ENCODE measurements at regions not wholly inside any gene's neighbourhood (a gene's known extent, or its start where the extent isn't known, plus 50 kb on each side); places are given as distances from the start of the nearest gene placed in this dataset.
A peak's percentile ranks its signal among the peaks of the same experiment; 100 is the strongest.

GRCh38 chr3:31132132-31132769 lies 237.8 kb upstream of the GADL1 start:
- WGBS (ENCODE audit: insufficient coverage), result no CpG with 5 or more reads among the region's 2 CpGs
- peak; percentile 34 for DNase-seq
- H3K4me3 ChIP-seq (ENCODE audit: low read length), result no peak overlapping the region
- H3K4me1 ChIP-seq (ENCODE audit: control insufficient read depth, insufficient read depth, low read length), result no peaks in the 10 kb centered on the region
- H3K27me3 ChIP-seq (ENCODE audit: control insufficient read depth, insufficient read depth, low read length), result no peaks in the 10 kb centered on the region
- H3K36me3 ChIP-seq (ENCODE audit: control insufficient read depth, insufficient read depth, low read length), result no peaks in the 10 kb centered on the region
- no peak overlapping the region for H3K27ac ChIP-seq (ENCODE audit: low read length)
- H3K9me3 ChIP-seq (replicated peaks; ENCODE audit: control insufficient read depth, low read depth, low read length), result no peaks in the 10 kb centered on the region

- WGBS (ENCODE audit: insufficient coverage), result no CpG with 5 or more reads among the region's 1 CpG
- Histone ChIP-seq H3K4me3 (ENCODE audit: low read length) (no peak overlapping the region), H3K36me3 (ENCODE audit: control insufficient read depth, insufficient read depth, low read length) (no peaks in the 10 kb centered on the region), H3K9me3 (replicated peaks; ENCODE audit: control insufficient read depth, low read depth, low read length) (no peaks in the 10 kb centered on the region), H3K27me3 (ENCODE audit: control insufficient read depth, insufficient read depth, low read length) (no peaks in the 10 kb centered on the region), H3K27ac (ENCODE audit: low read length) (no peak overlapping the region), H3K4me1 (ENCODE audit: control insufficient read depth, insufficient read depth, low read length) (no peaks in the 10 kb centered on the region)
- DNase-seq, result no peak
Observed at GRCh38 chr3:31133541-31133940, 239.1 kb upstream of the GADL1 start.

- H3K27me3 ChIP-seq (ENCODE audit: control insufficient read depth, insufficient read depth, low read length), result no peaks in the 10 kb centered on the region
- no peaks in the 10 kb centered on the region for H3K4me1 ChIP-seq (ENCODE audit: control insufficient read depth, insufficient read depth, low read length)
- no peak overlapping the region for H3K27ac ChIP-seq (ENCODE audit: low read length)
- no peak for DNase-seq
- no CpG with 5 or more reads among the region's 3 CpGs for WGBS (ENCODE audit: insufficient coverage)
- H3K36me3 ChIP-seq (ENCODE audit: control insufficient read depth, insufficient read depth, low read length), result no peaks in the 10 kb centered on the region
- H3K4me3 ChIP-seq (ENCODE audit: low read length), result no peak overlapping the region
- no peaks in the 10 kb centered on the region for H3K9me3 ChIP-seq (replicated peaks; ENCODE audit: control insufficient read depth, low read depth, low read length)
Observed at GRCh38 chr3:31135546-31135945, 241.1 kb upstream of the GADL1 start.

- Histone ChIP-seq H3K27me3 (ENCODE audit: control insufficient read depth, insufficient read depth, low read length) (no peaks in the 10 kb centered on the region), H3K4me1 (ENCODE audit: control insufficient read depth, insufficient read depth, low read length) (no peaks in the 10 kb centered on the region), H3K36me3 (ENCODE audit: control insufficient read depth, insufficient read depth, low read length) (no peaks in the 10 kb centered on the region), H3K9me3 (replicated peaks; ENCODE audit: control insufficient read depth, low read depth, low read length) (no peaks in the 10 kb centered on the region), H3K27ac (ENCODE audit: low read length) (no peak overlapping the region), H3K4me3 (ENCODE audit: low read length) (no peak overlapping the region)
- DNase-seq, result no peak
- no CpG with 5 or more reads among the region's 4 CpGs for WGBS (ENCODE audit: insufficient coverage)
Observed at GRCh38 chr3:31137718-31138465, 243.4 kb upstream of the GADL1 start.

- Histone ChIP-seq H3K4me1 (ENCODE audit: control insufficient read depth, insufficient read depth, low read length) (no peaks in the 10 kb centered on the region), H3K27me3 (ENCODE audit: control insufficient read depth, insufficient read depth, low read length) (no peaks in the 10 kb centered on the region), H3K27ac (ENCODE audit: low read length) (no peak overlapping the region), H3K9me3 (replicated peaks; ENCODE audit: control insufficient read depth, low read depth, low read length) (no peaks in the 10 kb centered on the region), H3K36me3 (ENCODE audit: control insufficient read depth, insufficient read depth, low read length) (no peaks in the 10 kb centered on the region), H3K4me3 (ENCODE audit: low read length) (no peak overlapping the region)
- no peak for DNase-seq
Observed at GRCh38 chr3:31140470-31140869, 246.0 kb upstream of the GADL1 start.

DNA sequence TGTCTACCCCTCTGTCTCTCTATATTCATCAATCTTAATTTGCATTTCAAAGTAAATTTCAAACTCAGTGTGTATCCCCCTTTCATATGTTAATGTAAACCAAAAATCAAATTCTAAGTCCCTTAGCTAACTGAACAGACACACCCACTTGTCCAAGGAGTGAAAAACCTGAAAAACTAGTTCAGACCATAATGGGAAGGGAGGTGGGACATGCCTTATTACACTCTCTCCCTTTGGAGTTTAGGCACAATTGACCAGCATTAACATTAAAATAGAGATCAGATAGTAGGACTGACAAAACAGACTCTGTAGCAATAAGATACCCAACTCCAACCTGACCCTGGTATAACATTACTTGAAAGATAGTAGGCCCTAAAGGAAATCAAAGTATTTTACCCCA lies 247.7 kb upstream of the GADL1 start:
- H3K27me3 ChIP-seq (ENCODE audit: control insufficient read depth, insufficient read depth, low read length), result no peaks in the 10 kb centered on the region
- DNase-seq, result no peak
- no peaks in the 10 kb centered on the region for H3K9me3 ChIP-seq (replicated peaks; ENCODE audit: control insufficient read depth, low read depth, low read length)

DNA sequence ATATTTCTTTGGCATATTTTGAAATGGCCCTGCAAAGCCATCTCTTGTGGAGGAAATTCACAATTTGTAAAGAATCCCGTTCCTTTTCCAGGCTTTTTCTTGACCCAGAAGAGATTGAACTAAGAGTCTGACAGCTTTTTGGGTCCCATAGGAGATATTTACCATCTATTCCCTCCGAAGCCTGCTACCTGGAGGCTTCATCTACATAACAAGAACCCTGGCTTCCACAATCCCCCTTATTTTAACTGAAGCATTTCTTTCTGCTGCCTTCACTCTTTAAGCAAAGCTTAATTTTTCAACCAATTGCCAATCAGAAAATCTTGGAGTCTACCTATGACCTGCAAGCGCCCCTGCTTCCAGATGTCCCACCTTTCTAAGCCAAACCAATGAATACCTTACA lies 248.1 kb upstream of the GADL1 start:
- 63% methylated on average over 1 of the region's 3 CpGs for WGBS (ENCODE audit: insufficient coverage)
- Histone ChIP-seq H3K36me3 (ENCODE audit: control insufficient read depth, insufficient read depth, low read length) (no peaks in the 10 kb centered on the region), H3K27me3 (ENCODE audit: control insufficient read depth, insufficient read depth, low read length) (no peaks in the 10 kb centered on the region), H3K4me3 (ENCODE audit: low read length) (no peak overlapping the region), H3K27ac (ENCODE audit: low read length) (no peak overlapping the region), H3K4me1 (ENCODE audit: control insufficient read depth, insufficient read depth, low read length) (no peaks in the 10 kb centered on the region), H3K9me3 (replicated peaks; ENCODE audit: control insufficient read depth, low read depth, low read length) (peaks cover under 1% of the 10 kb centered on the region)
- DNase-seq, result no peak

More for the DNA sequence above, 247.7 kb upstream of the GADL1 start:
- Histone ChIP-seq H3K4me3 (ENCODE audit: low read length) (no peak overlapping the region), H3K27ac (ENCODE audit: low read length) (no peak overlapping the region), H3K4me1 (ENCODE audit: control insufficient read depth, insufficient read depth, low read length) (no peaks in the 10 kb centered on the region), H3K36me3 (ENCODE audit: control insufficient read depth, insufficient read depth, low read length) (no peaks in the 10 kb centered on the region)

DNA sequence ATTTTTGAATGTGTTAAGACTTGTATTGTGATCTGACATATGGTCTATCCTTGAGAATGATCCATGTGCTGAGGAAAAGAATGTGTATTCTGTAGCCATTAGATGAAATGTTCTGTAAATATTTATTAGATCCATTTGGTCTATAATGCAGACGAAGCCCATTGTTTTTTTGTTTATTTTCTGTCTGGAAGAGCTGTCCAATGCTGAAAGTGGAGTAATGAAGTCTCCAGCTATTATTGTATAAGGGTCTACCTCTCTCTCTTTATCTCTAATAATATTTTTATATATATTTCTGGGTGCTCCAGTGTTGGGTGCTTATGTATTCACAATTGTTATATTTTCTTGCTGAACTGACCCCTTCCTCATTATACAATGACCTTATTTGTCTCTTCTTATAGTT lies 250.6 kb upstream of the GADL1 start:
- Histone ChIP-seq H3K4me1 (ENCODE audit: control insufficient read depth, insufficient read depth, low read length) (no peaks in the 10 kb centered on the region), H3K27me3 (ENCODE audit: control insufficient read depth, insufficient read depth, low read length) (no peaks in the 10 kb centered on the region), H3K36me3 (ENCODE audit: control insufficient read depth, insufficient read depth, low read length) (no peaks in the 10 kb centered on the region), H3K9me3 (replicated peaks; ENCODE audit: control insufficient read depth, low read depth, low read length) (peaks cover 6% of the 10 kb centered on the region), H3K4me3 (ENCODE audit: low read length) (no peak overlapping the region), H3K27ac (ENCODE audit: low read length) (no peak overlapping the region)
- DNase-seq, result no peak
- WGBS (ENCODE audit: insufficient coverage), result no CpG with 5 or more reads among the region's 1 CpG

DNA sequence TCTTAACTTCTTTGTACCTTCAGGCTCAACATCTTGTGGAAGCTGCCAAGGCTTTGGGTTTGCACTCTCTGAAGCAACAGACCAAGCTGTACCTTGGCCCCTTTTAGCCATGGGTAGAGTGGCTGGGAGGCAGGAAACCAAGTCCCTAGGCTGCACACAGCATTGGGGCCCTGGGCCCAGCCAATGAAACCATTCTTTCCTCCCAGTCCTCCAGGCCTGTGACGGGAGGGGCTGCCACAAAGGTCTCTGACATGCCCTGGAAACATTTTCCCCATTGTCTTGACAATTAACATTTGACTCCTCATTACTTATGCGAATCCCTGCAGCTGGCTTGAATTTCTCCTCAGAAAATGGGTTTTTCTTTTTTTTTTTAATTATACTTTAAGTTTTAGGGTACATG lies 253.1 kb upstream of the GADL1 start:
- no peak for DNase-seq
- 100% methylated on average over 1 of the region's 2 CpGs for WGBS (ENCODE audit: insufficient coverage)
- Histone ChIP-seq H3K27ac (ENCODE audit: low read length) (no peak overlapping the region), H3K36me3 (ENCODE audit: control insufficient read depth, insufficient read depth, low read length) (no peaks in the 10 kb centered on the region), H3K4me3 (ENCODE audit: low read length) (no peak overlapping the region), H3K9me3 (replicated peaks; ENCODE audit: control insufficient read depth, low read depth, low read length) (peaks cover 11% of the 10 kb centered on the region), H3K4me1 (ENCODE audit: control insufficient read depth, insufficient read depth, low read length) (no peaks in the 10 kb centered on the region), H3K27me3 (ENCODE audit: control insufficient read depth, insufficient read depth, low read length) (no peaks in the 10 kb centered on the region)

GRCh38 chr3:31157047-31157694 lies 262.7 kb upstream of the GADL1 start:
- no peaks in the 10 kb centered on the region for H3K36me3 ChIP-seq (ENCODE audit: control insufficient read depth, insufficient read depth, low read length)
- H3K4me1 ChIP-seq (ENCODE audit: control insufficient read depth, insufficient read depth, low read length), result no peaks in the 10 kb centered on the region
- no peaks in the 10 kb centered on the region for H3K9me3 ChIP-seq (replicated peaks; ENCODE audit: control insufficient read depth, low read depth, low read length)
- H3K27ac ChIP-seq (ENCODE audit: low read length), result no peak overlapping the region
- no peak for DNase-seq
- H3K27me3 ChIP-seq (ENCODE audit: control insufficient read depth, insufficient read depth, low read length), result no peaks in the 10 kb centered on the region
- no peak overlapping the region for H3K4me3 ChIP-seq (ENCODE audit: low read length)
- WGBS (ENCODE audit: insufficient coverage), result 99% methylated on average over 4 of the region's 8 CpGs

Data from muscle of leg (tissue), 3 donors.